GM18867 (cell line): ENCODE measurements at regions not wholly inside any gene's neighbourhood (a gene's known extent, or its start where the extent isn't known, plus 50 kb on each side); places are given as distances from the start of the nearest gene placed in this dataset.

ENCODE experiments used
- ATAC-seq: cut with Tn5 transposase; IDR thresholded peaks from one replicate; pipeline ENCODE4 v1.9.1; 2021; ENCODE audit warnings: mild to moderate bottlenecking, moderate library complexity; ENCODE audit not compliant: unreplicated experiment

GRCh38 chr13:106056851-106057250, 478.6 kb downstream of the EFNB2 start:
- no peak for ATAC-seq

GRCh38 chr13:106052200-106052767, 483.2 kb downstream of the EFNB2 start:
- ATAC-seq, result no peak

- ATAC-seq, result no peak
These were observed 486.3 kb downstream of the EFNB2 start for GRCh38 chr13:106049171-106049570.

- ATAC-seq, result no peak
These were observed 487.1 kb downstream of the EFNB2 start for GRCh38 chr13:106048386-106048785.

GRCh38 chr13:106047859-106048258, 487.6 kb downstream of the EFNB2 start:
- no peak for ATAC-seq

GRCh38 chr13:106042996-106043581, 492.4 kb downstream of the EFNB2 start:
- ATAC-seq, result no peak

- ATAC-seq, result no peak
These were observed 494.0 kb downstream of the EFNB2 start for GRCh38 chr13:106041445-106041844.

- no peak for ATAC-seq
These were observed 496.7 kb downstream of the EFNB2 start for GRCh38 chr13:106038752-106039151.

GRCh38 chr13:106036870-106037269, 498.6 kb downstream of the EFNB2 start:
- no peak for ATAC-seq

GRCh38 chr13:106034201-106034600, 501.3 kb downstream of the EFNB2 start:
- no peak for ATAC-seq

GRCh38 chr13:106033659-106034058, 501.8 kb downstream of the EFNB2 start:
- no peak for ATAC-seq

- ATAC-seq, result no peak
These were observed 503.0 kb downstream of the EFNB2 start for GRCh38 chr13:106032441-106032840.

- no peak for ATAC-seq
These were observed 505.7 kb downstream of the EFNB2 start for GRCh38 chr13:106029676-106030290.

GRCh38 chr13:106028911-106029310, 506.6 kb downstream of the EFNB2 start:
- ATAC-seq, result no peak

- no peak for ATAC-seq
These were observed 523.9 kb downstream of the EFNB2 start for GRCh38 chr13:106011600-106011999.

- no peak for ATAC-seq
These were observed 524.6 kb downstream of the EFNB2 start for GRCh38 chr13:106010836-106011235.

- no peak for ATAC-seq
These were observed 526.9 kb downstream of the EFNB2 start for GRCh38 chr13:106008540-106008939.

GRCh38 chr13:106007156-106007555, 528.3 kb downstream of the EFNB2 start:
- ATAC-seq, result no peak

- no peak for ATAC-seq
These were observed 531.8 kb downstream of the EFNB2 start for GRCh38 chr13:106003651-106004050.

- no peak for ATAC-seq
These were observed 534.0 kb downstream of the EFNB2 start for GRCh38 chr13:106001443-106001842.

- ATAC-seq, result no peak
These were observed 537.6 kb downstream of the EFNB2 start for GRCh38 chr13:105997581-105998550.
